ENCODE measurements at regions not wholly inside any gene's neighbourhood (a gene's known extent, or its start where the extent isn't known, plus 50 kb on each side); places are given as distances from the start of the nearest gene placed in this dataset.

DNA sequence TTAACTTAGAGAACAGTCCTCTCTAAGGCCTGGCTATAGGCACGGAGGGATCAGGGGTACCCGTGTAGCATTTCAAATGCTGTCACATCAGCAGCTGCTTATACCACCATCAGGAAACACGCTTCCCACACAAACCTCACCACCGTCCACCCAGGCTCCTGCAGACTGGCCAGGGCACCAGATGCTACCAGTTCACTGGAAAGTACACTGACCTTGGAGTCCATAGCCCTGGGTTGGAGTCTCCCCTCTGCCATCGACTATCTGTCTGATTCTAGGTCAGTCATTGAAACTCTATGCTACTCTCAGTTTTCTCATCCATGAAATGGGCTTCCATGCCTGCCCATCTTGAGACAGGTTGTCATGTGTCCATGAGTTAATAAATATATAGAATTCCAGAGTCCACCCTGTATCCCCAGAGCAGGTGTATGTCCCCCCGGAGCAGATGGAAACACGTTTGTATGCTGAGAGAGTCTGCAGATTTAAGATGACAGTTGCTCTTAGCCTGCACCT lies 156.0 kb upstream of the SMAD3 start:
- peaks cover 3 to 4% of the 10 kb centered on the region in 2 experiments for H3K4me1 ChIP-seq (ENCODE audit: control insufficient read depth in 1 of 2, insufficient read depth in 1 of 2, low read depth in 1 of 2, low read length in 1 of 2)
- no peaks in the 10 kb centered on the region for H3K36me3 ChIP-seq
- peaks cover 20% of the 10 kb centered on the region for H3K27me3 ChIP-seq
- TF ChIP-seq, protein P1, sequence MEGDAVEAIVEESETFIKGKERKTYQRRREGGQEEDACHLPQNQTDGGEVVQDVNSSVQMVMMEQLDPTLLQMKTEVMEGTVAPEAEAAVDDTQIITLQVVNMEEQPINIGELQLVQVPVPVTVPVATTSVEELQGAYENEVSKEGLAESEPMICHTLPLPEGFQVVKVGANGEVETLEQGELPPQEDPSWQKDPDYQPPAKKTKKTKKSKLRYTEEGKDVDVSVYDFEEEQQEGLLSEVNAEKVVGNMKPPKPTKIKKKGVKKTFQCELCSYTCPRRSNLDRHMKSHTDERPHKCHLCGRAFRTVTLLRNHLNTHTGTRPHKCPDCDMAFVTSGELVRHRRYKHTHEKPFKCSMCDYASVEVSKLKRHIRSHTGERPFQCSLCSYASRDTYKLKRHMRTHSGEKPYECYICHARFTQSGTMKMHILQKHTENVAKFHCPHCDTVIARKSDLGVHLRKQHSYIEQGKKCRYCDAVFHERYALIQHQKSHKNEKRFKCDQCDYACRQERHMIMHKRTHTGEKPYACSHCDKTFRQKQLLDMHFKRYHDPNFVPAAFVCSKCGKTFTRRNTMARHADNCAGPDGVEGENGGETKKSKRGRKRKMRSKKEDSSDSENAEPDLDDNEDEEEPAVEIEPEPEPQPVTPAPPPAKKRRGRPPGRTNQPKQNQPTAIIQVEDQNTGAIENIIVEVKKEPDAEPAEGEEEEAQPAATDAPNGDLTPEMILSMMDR (IDR thresholded peaks at IDR 0.05) = no peak
- no peaks in the 10 kb centered on the region for H3K9me3 ChIP-seq
- no peak overlapping the region for H3K4me3 ChIP-seq (ENCODE audit: low read depth in 1 of 2, low read length in 1 of 2)
- no peak overlapping the region for H3K27ac ChIP-seq

DNA sequence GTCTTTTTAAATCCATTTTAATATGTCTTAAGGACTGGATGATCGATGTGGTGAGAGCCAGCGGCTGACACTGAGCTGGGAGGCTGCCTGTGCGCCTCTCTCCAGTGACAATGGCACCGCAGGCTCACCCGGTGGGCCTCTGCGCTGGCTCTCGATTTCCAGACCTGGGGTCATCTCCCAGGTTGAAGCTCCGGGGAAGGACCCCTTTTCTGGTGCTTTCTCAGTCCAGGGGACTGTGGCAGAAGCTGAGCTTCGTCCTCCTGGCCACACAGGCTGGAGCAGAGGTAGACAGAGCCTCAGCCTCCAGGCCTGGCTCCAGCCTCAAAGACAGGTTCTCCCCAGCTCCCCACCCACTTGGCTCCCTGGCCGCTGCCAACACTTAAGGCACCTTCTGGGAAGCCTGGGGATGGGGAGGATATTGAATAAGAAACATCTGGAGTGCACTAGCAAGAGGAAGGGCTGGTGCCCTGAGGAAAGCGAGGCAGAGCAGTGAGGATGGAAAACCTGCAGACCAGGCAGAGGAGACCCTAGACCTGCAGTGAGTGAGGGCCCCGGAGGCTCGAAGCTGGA lies 154.2 kb upstream of the SMAD3 start:
- Histone ChIP-seq H3K27ac (no peak overlapping the region), H3K4me1 (ENCODE audit: control insufficient read depth in 1 of 2, insufficient read depth in 1 of 2, low read depth in 1 of 2, low read length in 1 of 2) (peaks cover 3 to 4% of the 10 kb centered on the region in 2 experiments), H3K4me3 (ENCODE audit: low read depth in 1 of 2, low read length in 1 of 2) (no peak overlapping the region), H3K9me3 (no peaks in the 10 kb centered on the region), H3K27me3 (peaks cover 20% of the 10 kb centered on the region), H3K36me3 (no peaks in the 10 kb centered on the region)
- TF ChIP-seq, protein P1 (IDR thresholded peaks at IDR 0.05) = no peak

DNA sequence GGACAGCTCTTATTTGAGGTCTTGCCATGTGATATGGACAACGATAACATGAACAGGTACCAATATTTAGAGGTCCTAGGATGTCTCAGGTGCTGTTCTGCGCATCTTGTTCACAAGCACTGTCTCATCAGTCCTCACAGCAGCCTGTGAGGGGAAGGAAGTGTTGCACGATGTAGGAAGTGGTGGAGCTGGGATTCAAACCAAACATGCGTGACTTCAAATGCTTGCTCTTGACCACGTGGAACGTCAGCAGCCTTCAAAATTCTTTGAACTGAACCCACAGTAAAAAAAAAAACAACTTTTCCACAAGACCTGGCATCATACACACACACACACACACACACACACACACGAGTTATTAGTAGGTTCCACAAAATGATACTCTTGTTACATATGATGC lies 153.4 kb upstream of the SMAD3 start:
- Histone ChIP-seq H3K27me3 (peaks cover 20% of the 10 kb centered on the region), H3K9me3 (no peaks in the 10 kb centered on the region), H3K36me3 (no peaks in the 10 kb centered on the region), H3K4me1 (ENCODE audit: control insufficient read depth in 1 of 2, insufficient read depth in 1 of 2, low read depth in 1 of 2, low read length in 1 of 2) (peaks cover 3 to 4% of the 10 kb centered on the region in 2 experiments), H3K4me3 (ENCODE audit: low read depth in 1 of 2, low read length in 1 of 2) (no peak overlapping the region), H3K27ac (no peak overlapping the region)
- TF ChIP-seq, protein P1 (IDR thresholded peaks at IDR 0.05) = no peak

DNA sequence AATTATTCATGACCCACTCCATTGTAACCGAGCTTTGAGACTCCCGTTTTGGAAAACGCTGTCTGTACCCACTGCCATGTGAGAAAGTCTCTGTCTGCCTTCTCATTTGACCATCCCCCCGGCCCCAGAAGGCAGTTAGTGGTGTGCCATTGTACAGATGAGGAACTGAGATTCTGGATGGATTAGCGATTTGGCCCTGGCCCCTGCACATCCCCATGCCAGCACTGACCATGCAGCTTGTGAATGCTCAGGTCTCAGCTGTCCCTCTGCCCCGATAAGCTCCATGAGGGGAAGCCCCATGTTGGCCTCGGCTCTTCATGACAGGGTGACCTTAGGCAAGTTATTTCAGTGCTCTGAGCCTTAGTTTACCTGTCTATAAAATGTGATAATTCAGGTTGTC lies 153.0 kb upstream of the SMAD3 start:
- TF ChIP-seq, protein P1 (IDR thresholded peaks at IDR 0.05) = no peak
- Histone ChIP-seq H3K27me3 (peaks cover 20% of the 10 kb centered on the region), H3K4me3 (ENCODE audit: low read depth in 1 of 2, low read length in 1 of 2) (no peak overlapping the region), H3K27ac (no peak overlapping the region), H3K9me3 (no peaks in the 10 kb centered on the region), H3K4me1 (ENCODE audit: control insufficient read depth in 1 of 2, insufficient read depth in 1 of 2, low read depth in 1 of 2, low read length in 1 of 2) (peaks cover 3 to 4% of the 10 kb centered on the region in 2 experiments), H3K36me3 (no peaks in the 10 kb centered on the region)

DNA sequence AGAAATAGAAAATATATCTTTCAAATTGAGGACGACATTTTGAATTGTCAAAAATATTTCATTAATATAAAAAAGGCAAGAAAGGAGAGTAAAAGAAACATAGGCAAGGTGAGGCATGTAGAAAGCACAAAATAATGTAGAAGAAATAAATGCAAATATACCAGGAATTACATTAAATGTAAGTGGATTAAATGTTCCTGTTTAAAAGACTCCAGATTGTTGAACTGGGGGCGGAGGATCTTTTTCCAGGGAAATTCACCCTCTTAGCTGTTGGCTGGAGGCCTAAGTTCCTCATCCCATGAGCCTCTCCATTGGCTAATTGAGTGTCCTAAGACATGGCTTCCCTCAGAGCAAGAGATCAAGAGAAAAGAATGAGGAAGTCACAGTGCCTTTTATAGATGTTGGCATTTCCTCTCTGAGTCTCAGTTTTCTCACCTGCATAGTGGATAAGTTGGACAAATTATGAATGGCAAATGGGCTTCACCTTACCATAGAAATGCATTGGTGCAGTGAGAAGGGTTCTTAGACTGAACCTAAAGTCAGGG lies 147.4 kb upstream of the SMAD3 start:
- H3K9me3 ChIP-seq = no peaks in the 10 kb centered on the region
- H3K27ac ChIP-seq = no peak overlapping the region
- H3K36me3 ChIP-seq = no peaks in the 10 kb centered on the region
- H3K27me3 ChIP-seq = no peaks in the 10 kb centered on the region
- H3K4me3 ChIP-seq (ENCODE audit: low read depth in 1 of 2, low read length in 1 of 2) = no peak overlapping the region
- H3K4me1 ChIP-seq (ENCODE audit: control insufficient read depth in 1 of 2, insufficient read depth in 1 of 2, low read depth in 1 of 2, low read length in 1 of 2) = peaks cover 0 to 4% of the 10 kb centered on the region in 2 experiments
- TF ChIP-seq, protein P1 (IDR thresholded peaks at IDR 0.05) = no peak
